ENCODE measurements at regions not wholly inside any gene's neighbourhood (a gene's known extent, or its start where the extent isn't known, plus 50 kb on each side); places are given as distances from the start of the nearest gene placed in this dataset.

GRCh38 chr1:229154811-229155210 is 116.1 kb upstream of the RAB4A start:
- no peak for TF ChIP-seq POLR2A (IDR thresholded peaks at IDR 0.05)
- TF ChIP-seq, protein P1, sequence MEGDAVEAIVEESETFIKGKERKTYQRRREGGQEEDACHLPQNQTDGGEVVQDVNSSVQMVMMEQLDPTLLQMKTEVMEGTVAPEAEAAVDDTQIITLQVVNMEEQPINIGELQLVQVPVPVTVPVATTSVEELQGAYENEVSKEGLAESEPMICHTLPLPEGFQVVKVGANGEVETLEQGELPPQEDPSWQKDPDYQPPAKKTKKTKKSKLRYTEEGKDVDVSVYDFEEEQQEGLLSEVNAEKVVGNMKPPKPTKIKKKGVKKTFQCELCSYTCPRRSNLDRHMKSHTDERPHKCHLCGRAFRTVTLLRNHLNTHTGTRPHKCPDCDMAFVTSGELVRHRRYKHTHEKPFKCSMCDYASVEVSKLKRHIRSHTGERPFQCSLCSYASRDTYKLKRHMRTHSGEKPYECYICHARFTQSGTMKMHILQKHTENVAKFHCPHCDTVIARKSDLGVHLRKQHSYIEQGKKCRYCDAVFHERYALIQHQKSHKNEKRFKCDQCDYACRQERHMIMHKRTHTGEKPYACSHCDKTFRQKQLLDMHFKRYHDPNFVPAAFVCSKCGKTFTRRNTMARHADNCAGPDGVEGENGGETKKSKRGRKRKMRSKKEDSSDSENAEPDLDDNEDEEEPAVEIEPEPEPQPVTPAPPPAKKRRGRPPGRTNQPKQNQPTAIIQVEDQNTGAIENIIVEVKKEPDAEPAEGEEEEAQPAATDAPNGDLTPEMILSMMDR (IDR thresholded peaks at IDR 0.05 in 4 of 5, conservative IDR thresholded peaks at IDR 0.05 in 1 of 5), result no peak

Measured in gastrocnemius medialis (tissue), 4 donors.